Effector CD8-positive, alpha-beta T cell (primary cell): ENCODE measurements at regions not wholly inside any gene's neighbourhood (a gene's known extent, or its start where the extent isn't known, plus 50 kb on each side); places are given as distances from the start of the nearest gene placed in this dataset.

Source experiments
- DNase-seq: peaks from one replicate; lab custom pipeline; 2025; lab: John Stamatoyannopoulos, UW

GRCh38 chr14:83425706-83426105 lies 1892.1 kb upstream of the SEL1L start:
- DNase-seq, result no peak

- no peak for DNase-seq
Measured at GRCh38 chr14:83433618-83434017, 1900.0 kb upstream of the SEL1L start.

- DNase-seq, result no peak
Measured at GRCh38 chr14:83441801-83442200, 1908.1 kb upstream of the SEL1L start.

DNA sequence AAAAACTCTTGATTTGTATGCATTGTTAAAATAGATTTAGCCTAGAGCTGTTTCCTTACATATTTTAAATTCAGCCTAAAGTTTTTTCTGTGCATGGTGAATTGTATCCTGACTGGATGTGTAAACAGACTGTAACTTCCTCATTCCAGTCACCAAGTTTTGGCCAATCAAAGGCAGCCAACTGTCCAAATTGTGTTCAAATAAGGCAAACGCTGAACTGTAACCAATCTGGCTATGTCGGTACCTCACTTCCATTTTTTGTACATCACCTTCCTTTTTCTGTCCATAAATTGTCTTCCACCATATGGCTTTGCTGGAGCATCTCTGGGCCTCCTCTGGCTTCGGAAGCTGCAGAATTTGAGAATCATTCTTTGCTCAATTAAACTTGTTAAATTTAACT lies 1921.9 kb upstream of the SEL1L start:
- no peak for DNase-seq

DNA sequence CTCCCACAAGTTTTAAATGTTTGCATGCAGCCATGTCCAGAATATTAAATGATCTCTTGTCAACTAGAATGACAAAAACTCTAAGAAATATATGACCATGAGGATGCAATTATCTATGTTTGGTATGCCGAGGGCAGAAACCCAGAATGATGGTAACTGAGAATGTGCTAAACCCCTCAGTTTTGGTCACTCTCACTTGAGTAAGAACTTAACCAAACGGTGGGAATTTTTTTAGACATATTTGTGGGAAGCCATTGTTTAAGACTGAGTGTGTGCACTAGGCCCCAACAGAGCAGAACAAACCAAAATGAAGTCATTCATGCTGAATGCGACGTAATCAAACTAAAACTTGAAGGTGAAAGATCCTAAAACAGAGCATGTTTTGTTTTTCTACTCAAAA lies 1927.9 kb upstream of the SEL1L start:
- DNase-seq, result no peak

DNA sequence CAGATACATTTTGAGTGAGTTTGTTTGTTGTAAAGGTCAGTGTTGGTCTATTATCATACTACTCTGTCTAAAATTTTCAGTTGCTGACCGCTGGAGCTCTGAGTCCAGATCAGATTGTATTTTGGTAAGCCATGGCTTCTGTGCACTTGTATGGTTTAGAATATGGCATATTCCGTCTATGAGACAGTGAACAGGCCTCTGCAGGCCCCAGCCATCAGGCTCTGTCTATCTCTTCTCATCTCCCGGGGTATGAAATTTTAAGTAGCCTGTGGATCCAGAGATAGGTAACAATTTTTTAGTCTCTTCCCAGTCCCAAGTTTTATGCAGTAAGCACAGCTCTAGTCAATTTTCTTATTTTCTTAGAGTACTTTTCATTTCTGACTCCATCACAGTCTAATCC lies 1929.1 kb upstream of the SEL1L start:
- DNase-seq, result no peak

GRCh38 chr14:83463500-83464098 lies 1929.9 kb upstream of the SEL1L start:
- no peak for DNase-seq

- no peak for DNase-seq
Measured at GRCh38 chr14:83467811-83468210, 1934.2 kb upstream of the SEL1L start.

DNA sequence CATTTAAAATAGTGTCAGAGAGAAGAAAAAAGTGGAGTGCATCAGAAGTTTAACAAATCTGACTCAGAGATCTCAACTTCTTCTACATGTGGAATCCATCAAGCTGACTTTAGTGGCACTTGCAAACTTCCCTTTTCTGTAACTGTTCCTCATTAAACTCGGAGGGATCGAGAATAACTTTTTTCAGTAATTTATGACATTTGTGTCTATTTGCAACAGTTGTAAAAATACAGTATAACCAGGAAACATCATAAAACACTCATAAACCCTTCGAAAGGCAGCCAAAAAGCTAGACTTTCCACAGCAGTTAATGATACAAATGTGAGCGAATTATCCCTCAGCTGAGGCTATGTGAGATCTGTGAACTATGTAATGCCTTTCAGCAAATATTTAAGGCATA lies 1936.8 kb upstream of the SEL1L start:
- no peak for DNase-seq

DNA sequence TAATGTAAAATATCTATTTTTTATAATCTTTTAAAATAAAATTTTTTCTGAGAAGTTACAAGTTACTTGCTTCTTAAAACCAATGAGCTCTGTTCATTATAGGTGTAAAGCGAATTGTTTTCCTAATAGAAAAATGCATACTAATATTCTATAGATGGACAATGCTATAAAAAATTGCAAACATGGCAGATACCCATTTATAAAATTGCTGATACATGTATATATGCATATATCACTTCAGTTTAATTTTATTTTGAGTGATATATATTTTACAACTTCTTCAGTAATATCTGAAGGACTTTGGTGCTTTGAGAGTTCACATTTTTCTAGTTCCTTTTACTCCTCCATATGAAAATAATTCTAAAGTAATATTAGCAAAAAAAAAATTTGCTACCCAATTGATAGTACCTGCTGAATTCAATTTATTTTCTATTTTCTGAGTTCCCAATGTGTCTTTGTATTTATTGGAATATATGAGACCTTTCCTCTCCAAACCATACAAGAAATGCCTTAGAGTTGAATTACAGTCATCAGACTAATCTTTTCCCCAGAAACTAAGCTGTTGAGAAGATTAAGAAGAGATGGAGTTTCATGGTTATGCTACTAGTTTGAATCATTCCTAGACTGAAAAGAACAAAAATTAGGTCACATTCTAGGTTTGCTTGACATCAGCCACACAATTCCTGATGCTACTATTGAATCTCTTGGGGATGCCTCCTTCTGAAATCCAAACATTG lies 1937.5 kb upstream of the SEL1L start:
- DNase-seq, result no peak

DNA sequence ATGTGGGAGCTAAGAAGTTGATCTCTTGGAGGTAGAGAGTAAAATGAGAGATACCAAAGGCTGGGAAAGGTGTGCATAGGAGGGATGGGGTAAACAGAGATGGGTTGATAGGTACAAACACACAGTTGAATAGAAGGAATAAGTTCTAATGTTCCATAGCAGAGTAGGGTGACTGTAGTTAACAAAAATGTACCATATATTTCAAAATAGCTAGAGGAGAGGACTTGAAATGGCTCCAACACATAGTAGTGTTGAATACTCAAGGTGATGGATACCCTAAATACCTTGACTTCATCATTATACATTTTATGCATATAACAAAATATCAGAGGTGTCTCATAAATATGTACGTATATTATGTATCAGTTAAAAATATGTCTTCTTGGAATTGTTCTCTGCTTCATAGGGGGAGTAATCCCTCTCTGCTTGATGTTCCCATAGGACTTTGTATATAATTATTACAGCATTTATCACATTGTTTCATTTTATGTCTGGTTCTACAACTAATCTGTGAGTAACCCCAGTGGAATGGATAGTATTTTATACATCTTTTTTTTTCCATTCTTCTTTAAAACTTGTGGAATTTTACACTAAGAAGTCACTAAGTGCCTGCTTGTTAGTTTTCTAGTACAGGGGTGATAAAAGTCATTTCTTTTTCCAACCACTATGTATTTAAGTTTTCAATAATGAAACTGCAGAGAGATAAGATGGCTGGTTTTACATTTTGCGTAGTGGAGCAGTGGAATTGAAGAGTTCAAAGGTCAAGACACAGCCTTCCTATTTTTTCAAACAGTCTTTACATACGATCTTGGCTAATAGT lies 1940.0 kb upstream of the SEL1L start:
- no peak for DNase-seq

DNA sequence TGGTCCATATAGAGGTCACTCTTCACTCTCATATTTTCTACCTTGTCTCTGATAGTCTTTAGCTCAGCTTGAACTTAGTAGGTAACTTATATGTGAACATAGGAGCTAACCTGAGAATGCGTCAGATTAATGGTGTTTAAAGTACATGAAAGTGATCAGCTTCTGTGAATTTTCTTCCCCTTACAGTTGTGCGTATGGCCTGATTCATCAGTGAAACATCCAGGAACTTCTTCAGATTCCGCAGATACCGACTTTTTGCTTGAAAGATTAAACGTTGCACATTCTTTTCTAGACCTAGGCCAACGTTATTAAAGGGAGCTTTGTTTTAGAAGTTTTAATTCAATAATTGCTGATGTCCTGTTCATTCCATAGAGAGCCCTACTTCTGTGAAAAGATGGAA lies 1945.1 kb upstream of the SEL1L start:
- DNase-seq, result no peak

DNA sequence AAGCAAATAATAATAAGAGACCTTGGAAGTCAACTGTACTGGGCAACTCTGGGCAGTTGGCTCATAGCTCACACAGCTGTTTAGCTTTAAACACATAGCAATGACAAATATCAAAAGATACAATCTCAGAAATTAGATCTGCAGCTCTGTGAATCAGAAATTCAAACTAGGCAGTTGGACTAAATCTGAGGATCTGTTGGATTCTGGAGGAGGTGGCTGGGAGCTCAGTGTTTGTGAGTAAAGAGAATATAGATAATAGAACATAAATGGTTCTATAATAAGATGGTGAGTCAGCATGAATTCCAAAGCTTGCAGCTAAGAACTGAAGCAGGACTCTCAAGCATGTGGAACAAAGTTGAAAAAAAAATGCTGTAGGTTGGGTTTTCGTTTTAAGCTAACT lies 1949.4 kb upstream of the SEL1L start:
- no peak for DNase-seq

DNA sequence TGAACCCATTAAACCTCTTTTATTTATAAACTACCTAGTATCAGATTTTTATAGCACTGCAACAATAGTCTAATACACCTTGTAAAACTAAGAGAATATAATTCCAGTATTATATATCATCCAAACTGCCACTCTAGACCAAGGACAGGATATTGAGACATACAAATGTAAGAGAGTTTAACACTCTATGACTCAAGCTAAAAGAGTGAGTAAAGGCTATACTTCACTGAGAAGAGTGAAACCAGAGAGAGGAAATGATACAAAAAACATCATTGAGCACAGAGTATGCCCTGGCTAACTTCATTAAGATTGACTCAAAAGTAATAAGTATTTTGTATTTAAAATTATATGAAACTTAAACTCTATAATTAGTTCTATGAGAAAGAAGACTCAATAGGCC lies 1951.9 kb upstream of the SEL1L start:
- no peak for DNase-seq

DNA sequence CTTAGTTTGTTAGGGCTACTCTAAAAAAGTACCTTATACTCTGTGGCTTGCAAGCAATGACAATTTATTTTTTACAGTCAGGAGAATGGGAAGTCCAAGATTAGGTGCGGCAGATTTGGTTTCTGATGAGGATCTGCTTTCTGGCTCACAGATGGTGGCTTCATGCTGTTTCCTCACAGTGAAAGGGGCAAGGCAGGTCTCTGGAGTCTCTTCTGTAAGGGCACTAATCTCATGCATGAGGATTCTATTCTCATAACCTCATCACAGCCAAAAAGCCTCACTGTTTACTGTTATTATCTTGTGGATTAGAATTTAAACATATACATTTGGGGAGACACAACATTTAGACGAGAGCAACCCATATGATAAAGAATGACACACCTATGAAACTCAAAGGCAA lies 1957.4 kb upstream of the SEL1L start:
- no peak for DNase-seq

GRCh38 chr14:83520837-83521236 lies 1987.2 kb upstream of the SEL1L start:
- no peak for DNase-seq

DNA sequence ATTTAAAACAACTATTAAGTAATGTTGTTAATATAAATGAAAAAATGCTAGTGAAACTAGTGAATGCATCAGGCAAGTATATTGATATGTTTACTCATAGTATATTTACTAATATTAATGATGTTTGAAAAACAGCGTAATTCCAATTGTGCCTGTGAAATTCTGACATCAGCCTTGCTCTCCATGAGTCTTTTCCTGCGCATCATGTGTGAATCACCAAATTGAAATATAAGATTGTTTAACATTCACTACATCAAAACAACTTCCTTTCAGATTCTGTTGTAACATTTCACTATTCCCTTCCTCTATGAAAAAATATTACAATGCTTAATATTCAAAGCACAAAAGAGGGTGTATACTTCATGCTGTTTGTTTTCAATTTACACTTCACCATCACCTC lies 1995.9 kb upstream of the SEL1L start:
- no peak for DNase-seq

DNA sequence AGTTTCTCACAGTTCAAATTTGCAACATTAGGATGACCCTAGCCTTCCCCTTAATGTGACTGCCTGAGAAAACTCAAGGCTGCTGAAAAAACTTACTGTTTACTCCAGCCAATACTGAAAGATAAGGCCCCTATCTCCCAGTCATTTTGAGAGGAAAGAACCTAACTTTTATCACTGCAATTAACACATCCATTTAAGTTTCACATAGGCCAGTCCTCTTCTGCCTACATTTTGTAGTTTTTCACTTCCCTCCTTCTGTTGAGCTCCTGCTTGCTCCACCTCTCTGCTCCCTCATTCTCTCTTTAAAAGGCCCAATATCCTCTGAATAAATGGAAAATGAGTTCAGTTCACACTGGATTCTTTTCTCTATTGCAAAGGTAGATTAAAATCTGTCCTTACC lies 1996.2 kb upstream of the FLRT2 start:
- DNase-seq, result no peak

DNA sequence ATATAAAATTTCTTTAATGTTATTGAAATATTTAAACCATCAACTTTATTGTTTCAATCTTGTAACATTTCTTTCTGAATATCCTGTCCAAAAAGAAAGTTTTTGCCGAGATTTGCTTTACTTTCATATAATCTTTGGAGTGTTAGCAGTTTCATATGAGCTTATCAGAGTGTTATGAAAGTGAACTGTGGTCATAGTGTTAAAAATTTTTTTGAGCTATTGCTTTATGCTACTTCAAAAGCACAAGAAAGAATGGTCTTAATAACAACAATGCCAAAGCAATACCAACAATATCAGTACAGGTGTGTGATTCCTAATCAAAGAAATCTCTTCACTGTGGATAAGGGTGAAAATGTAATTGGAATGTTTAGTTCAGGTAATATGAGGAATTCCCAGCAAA lies 1994.9 kb upstream of the FLRT2 start:
- no peak for DNase-seq

DNA sequence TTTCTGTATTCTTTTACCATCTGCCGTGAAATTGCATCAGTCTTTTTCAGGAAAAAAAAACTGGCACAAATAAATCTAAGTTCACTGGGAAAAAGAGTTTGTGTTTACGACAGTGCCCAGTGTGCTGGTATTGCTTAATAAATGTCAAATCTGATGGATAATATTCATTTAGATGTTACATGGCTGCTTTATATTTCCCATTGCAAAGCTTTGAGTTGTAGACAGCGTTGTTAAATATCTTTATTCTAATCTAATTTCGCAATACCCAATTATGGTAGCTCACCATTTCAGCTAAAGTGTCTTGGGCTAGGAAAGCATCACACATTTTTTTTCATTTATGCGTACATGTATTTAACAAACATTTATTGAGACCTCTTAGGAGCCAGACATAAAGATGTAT lies 1994.5 kb upstream of the FLRT2 start:
- no peak for DNase-seq

GRCh38 chr14:83541147-83541546 lies 1988.8 kb upstream of the FLRT2 start:
- no peak for DNase-seq

GRCh38 chr14:83548061-83548839 lies 1981.7 kb upstream of the FLRT2 start:
- DNase-seq, result no peak
